ENCODE measurements at regions not wholly inside any gene's neighbourhood (a gene's known extent, or its start where the extent isn't known, plus 50 kb on each side); places are given as distances from the start of the nearest gene placed in this dataset.

DNA sequence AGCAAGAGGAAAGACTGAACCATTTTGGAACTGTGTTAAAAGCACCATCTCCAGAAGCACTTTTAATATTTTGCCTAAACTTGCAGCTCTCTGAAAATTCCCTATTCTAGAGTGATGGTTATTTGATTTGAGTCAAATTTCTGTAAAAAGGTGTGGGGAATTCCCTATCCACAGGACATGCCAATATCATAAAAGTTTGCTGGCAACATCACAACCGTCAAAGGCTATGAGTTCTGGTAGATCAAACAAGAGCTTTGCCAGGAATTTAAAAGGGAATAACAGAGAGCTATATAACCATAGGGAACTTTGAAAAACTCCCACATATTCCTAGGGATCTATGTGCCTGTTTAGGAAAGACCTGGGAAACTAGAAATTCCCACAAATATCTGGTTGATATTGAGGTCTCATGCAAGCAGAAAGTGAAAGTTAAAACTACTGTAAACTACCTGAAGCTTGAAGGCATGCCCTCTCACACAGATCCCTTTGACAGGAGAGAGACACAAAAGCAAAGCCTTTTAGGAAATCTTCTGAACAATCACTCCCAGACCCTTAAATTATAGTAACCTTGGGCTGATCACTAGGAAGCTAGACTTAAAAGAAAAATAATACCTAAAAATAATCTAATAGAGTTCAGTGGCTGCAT is 549.9 kb downstream of the ANXA1 start:
- Histone ChIP-seq H2AFZ (ENCODE audit: low read length) (0 out of 2 replicates have a peak overlapping the region, but pooled peaks have one; percentile 48), H3K9me2 (replicated peaks; ENCODE audit: low read depth, low read length) (no peaks in the 10 kb centered on the region), H3K9ac (ENCODE audit: low read depth, low read length, poor library complexity, severe bottlenecking) (no peak overlapping the region), H3K4me2 (ENCODE audit: low read depth, low read length, poor library complexity, severe bottlenecking) (peak overlapping the region; percentile 61), H3K4me3 (ENCODE audit: low read length, poor library complexity, severe bottlenecking) (no peak overlapping the region), H3K4me1 (ENCODE audit: insufficient read depth, low read length, poor library complexity, severe bottlenecking) (no peaks in the 10 kb centered on the region), H3K27me3 (ENCODE audit: insufficient read depth, low read length, poor library complexity, severe bottlenecking) (no peaks in the 10 kb centered on the region), H3F3A (ENCODE audit: low read depth) (no peaks in the 10 kb centered on the region), H4K20me1 (ENCODE audit: insufficient read depth, low read length, poor library complexity, severe bottlenecking) (no peaks in the 10 kb centered on the region), H3K79me2 (ENCODE audit: insufficient read depth, low read length) (no peaks in the 10 kb centered on the region), H3K36me3 (ENCODE audit: insufficient read depth, low read length) (no peaks in the 10 kb centered on the region), H3K9me3 (ENCODE audit: insufficient read depth, low read depth, low read length) (no peaks in the 10 kb centered on the region)
- no peak for TF ChIP-seq EZH2phosphoT487 (IDR thresholded peaks at IDR 0.05; ENCODE audit: borderline replicate concordance)
- TF ChIP-seq, protein P1, sequence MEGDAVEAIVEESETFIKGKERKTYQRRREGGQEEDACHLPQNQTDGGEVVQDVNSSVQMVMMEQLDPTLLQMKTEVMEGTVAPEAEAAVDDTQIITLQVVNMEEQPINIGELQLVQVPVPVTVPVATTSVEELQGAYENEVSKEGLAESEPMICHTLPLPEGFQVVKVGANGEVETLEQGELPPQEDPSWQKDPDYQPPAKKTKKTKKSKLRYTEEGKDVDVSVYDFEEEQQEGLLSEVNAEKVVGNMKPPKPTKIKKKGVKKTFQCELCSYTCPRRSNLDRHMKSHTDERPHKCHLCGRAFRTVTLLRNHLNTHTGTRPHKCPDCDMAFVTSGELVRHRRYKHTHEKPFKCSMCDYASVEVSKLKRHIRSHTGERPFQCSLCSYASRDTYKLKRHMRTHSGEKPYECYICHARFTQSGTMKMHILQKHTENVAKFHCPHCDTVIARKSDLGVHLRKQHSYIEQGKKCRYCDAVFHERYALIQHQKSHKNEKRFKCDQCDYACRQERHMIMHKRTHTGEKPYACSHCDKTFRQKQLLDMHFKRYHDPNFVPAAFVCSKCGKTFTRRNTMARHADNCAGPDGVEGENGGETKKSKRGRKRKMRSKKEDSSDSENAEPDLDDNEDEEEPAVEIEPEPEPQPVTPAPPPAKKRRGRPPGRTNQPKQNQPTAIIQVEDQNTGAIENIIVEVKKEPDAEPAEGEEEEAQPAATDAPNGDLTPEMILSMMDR (conservative IDR thresholded peaks at IDR 0.05; ENCODE audit: low read length) = no peak

DNA sequence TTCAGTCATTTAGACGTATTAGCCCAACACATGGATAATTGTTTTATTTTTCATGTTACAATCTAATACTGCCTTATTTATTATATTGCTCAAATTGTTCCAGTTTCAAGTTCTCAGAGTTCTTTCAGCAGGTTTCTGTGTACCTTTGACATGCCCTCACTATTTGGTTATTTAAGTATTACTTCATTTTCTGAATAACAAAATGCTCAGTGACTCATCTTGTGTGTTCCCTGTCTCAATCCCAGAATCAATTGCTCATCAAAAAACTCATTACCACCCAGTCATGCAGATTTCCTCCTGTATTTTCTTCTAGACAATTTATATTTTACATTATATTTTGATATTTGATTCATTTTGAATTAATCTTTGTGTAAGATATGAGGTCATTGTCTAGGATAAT is 562.6 kb downstream of the ANXA1 start:
- no peak overlapping the region for H2AFZ ChIP-seq (ENCODE audit: low read length)
- no peak overlapping the region for H3K4me3 ChIP-seq (ENCODE audit: low read length, poor library complexity, severe bottlenecking)
- H3K79me2 ChIP-seq (ENCODE audit: insufficient read depth, low read length) = no peaks in the 10 kb centered on the region
- no peak overlapping the region for H3K9ac ChIP-seq (ENCODE audit: low read depth, low read length, poor library complexity, severe bottlenecking)
- no peaks in the 10 kb centered on the region for H4K20me1 ChIP-seq (ENCODE audit: insufficient read depth, low read length, poor library complexity, severe bottlenecking)
- H3K27me3 ChIP-seq (ENCODE audit: insufficient read depth, low read length, poor library complexity, severe bottlenecking) = no peaks in the 10 kb centered on the region
- H3K4me1 ChIP-seq (ENCODE audit: insufficient read depth, low read length, poor library complexity, severe bottlenecking) = no peaks in the 10 kb centered on the region
- no peaks in the 10 kb centered on the region for H3F3A ChIP-seq (ENCODE audit: low read depth)
- H3K4me2 ChIP-seq (ENCODE audit: low read depth, low read length, poor library complexity, severe bottlenecking) = no peak overlapping the region
- H3K36me3 ChIP-seq (ENCODE audit: insufficient read depth, low read length) = no peaks in the 10 kb centered on the region
- no peak for TF ChIP-seq EZH2phosphoT487 (IDR thresholded peaks at IDR 0.05; ENCODE audit: borderline replicate concordance)
- TF ChIP-seq, protein P1 (conservative IDR thresholded peaks at IDR 0.05; ENCODE audit: low read length) = no peak
- no peaks in the 10 kb centered on the region for H3K9me3 ChIP-seq (ENCODE audit: insufficient read depth, low read depth, low read length)
- H3K9me2 ChIP-seq (replicated peaks; ENCODE audit: low read depth, low read length) = no peaks in the 10 kb centered on the region

DNA sequence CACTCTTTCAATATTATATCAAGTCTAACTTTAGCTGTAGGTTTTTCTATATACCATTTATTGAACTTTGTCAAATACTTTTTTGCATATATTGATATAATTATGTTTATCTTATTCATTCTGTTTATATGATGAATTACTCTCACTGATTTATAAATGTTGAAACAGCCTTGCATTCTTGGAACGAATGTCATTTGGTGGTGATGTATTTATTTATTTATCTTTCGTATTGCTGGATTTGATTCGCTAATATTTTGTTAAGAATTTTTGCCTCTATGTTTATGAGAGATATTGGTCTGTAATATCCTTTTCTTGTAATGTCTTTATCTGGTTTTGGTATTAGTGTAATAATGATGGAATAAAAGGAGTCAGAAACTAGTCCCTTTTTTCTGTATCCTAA is 563.9 kb downstream of the ANXA1 start:
- Histone ChIP-seq H3K4me2 (ENCODE audit: low read depth, low read length, poor library complexity, severe bottlenecking) (no peak overlapping the region), H3K27me3 (ENCODE audit: insufficient read depth, low read length, poor library complexity, severe bottlenecking) (no peaks in the 10 kb centered on the region), H4K20me1 (ENCODE audit: insufficient read depth, low read length, poor library complexity, severe bottlenecking) (no peaks in the 10 kb centered on the region), H3K79me2 (ENCODE audit: insufficient read depth, low read length) (no peaks in the 10 kb centered on the region), H3K9ac (ENCODE audit: low read depth, low read length, poor library complexity, severe bottlenecking) (no peak overlapping the region), H3K9me3 (ENCODE audit: insufficient read depth, low read depth, low read length) (no peaks in the 10 kb centered on the region), H3K4me3 (ENCODE audit: low read length, poor library complexity, severe bottlenecking) (no peak overlapping the region), H3K4me1 (ENCODE audit: insufficient read depth, low read length, poor library complexity, severe bottlenecking) (no peaks in the 10 kb centered on the region), H3K36me3 (ENCODE audit: insufficient read depth, low read length) (no peaks in the 10 kb centered on the region), H2AFZ (ENCODE audit: low read length) (no peak overlapping the region), H3K9me2 (replicated peaks; ENCODE audit: low read depth, low read length) (no peaks in the 10 kb centered on the region), H3F3A (ENCODE audit: low read depth) (no peaks in the 10 kb centered on the region)
- TF ChIP-seq, protein P1 (conservative IDR thresholded peaks at IDR 0.05; ENCODE audit: low read length) = no peak
- no peak for TF ChIP-seq EZH2phosphoT487 (IDR thresholded peaks at IDR 0.05; ENCODE audit: borderline replicate concordance)

Data from Loucy (cell line).